K562 (cell line): ENCODE measurements at regions not wholly inside any gene's neighbourhood (a gene's known extent, or its start where the extent isn't known, plus 50 kb on each side); places are given as distances from the start of the nearest gene placed in this dataset.

Source experiments
- ARID1B ChIP-seq: fragments of 450-650 bp; IDR thresholded peaks from 2 replicates; pipeline ENCODE4 v1.6.1; 2016; ENCODE audit warnings: antibody characterized with exemption, mild to moderate bottlenecking, inconsistent platforms
- ATF7 ChIP-seq: fragments of 450-650 bp; IDR thresholded peaks from 2 replicates; pipeline ENCODE4 v1.7.1; 2014; ENCODE audit warnings: mild to moderate bottlenecking, moderate library complexity
- CEBPG ChIP-seq, 3 experiments: fragments of 200-800 bp in 1 of 3; sonication (Bioruptor generic) in 1 of 3; sonication (generic) in 1 of 3; formaldehyde crosslinking in 1 of 3; IDR thresholded peaks in 2 of 3; conservative IDR thresholded peaks in 1 of 3; 2 replicates each; pipeline versions ENCODE4 v1.6.1 to v1.8.0; 2016 to 2022; ENCODE audit warnings: missing compliant biosample characterization in 2 of 3, missing genetic modification characterization in 2 of 3, mild to moderate bottlenecking in 1 of 3, missing genetic modification reagents in 1 of 3
- DMBX1 ChIP-seq: fragments of 250-450 bp; sonication (Bioruptor Pico); IDR thresholded peaks from 2 replicates; pipeline ENCODE4 v1.8.0; 2022; ENCODE audit warnings: inconsistent platforms, mild to moderate bottlenecking, moderate library complexity, borderline replicate concordance
- E2F5 ChIP-seq: sonication (generic); formaldehyde crosslinking; IDR thresholded peaks from 2 replicates; pipeline ENCODE4 v1.8.0; 2022; ENCODE audit warnings: mild to moderate bottlenecking, missing genetic modification reagents
- GTF2B ChIP-seq: IDR thresholded peaks from 2 replicates; pipeline ENCODE4 v1.6.1; 2011; ENCODE audit not compliant: insufficient read length; ENCODE audit errors: extremely low read depth
- HDAC2 ChIP-seq: fragments of 450-650 bp; IDR thresholded peaks from 2 replicates; pipeline ENCODE4 v1.6.1; 2016; ENCODE audit warnings: mild to moderate bottlenecking
- IRF9 ChIP-seq: fragments of 450-650 bp; IDR thresholded peaks from 2 replicates; pipeline ENCODE4 v1.6.1; 2016; ENCODE audit warnings: missing biosample characterization, missing genetic modification characterization
- MITF ChIP-seq: IDR thresholded peaks from 2 replicates; pipeline ENCODE4 v1.6.1; 2014; ENCODE audit warnings: antibody characterized with exemption
- NFATC3 ChIP-seq: fragments of 450-650 bp; IDR thresholded peaks from 2 replicates; pipeline ENCODE4 v1.6.1; 2017; ENCODE audit warnings: mild to moderate bottlenecking
- PHF8 ChIP-seq: fragments of 200-600 bp; sonication (generic); IDR thresholded peaks from 2 replicates; pipeline ENCODE4 v1.6.1; 2012; ENCODE audit warnings: mixed run types, mild to moderate bottlenecking, inconsistent platforms, low read length, moderate library complexity, borderline replicate concordance
- PRMT5 ChIP-seq: sonication (generic); formaldehyde crosslinking; IDR thresholded peaks from 2 replicates; pipeline ENCODE4 v1.5.0; 2020; ENCODE audit warnings: missing genetic modification reagents
- PRPF4 ChIP-seq: fragments of 200-400 bp; formaldehyde crosslinking; IDR thresholded peaks from one replicate; pipeline ENCODE4 v1.6.1; 2017; ENCODE audit warnings: low read length, low read depth, mild to moderate bottlenecking; ENCODE audit not compliant: insufficient read depth, poor library complexity, severe bottlenecking
- RCOR1 ChIP-seq, 2 experiments: IDR thresholded peaks; 2 replicates each; pipeline ENCODE4 v1.6.1; 2012; ENCODE audit warnings: low read depth in 2 of 2, low read length in 2 of 2, borderline replicate concordance in 1 of 2, improper control_type of control experiment in 1 of 2
- RNF219 ChIP-seq: fragments of 250-450 bp; sonication (Bioruptor Pico); IDR thresholded peaks from 2 replicates; pipeline ENCODE4 v1.5.0; 2022; ENCODE audit warnings: mild to moderate bottlenecking
- STAT5A ChIP-seq: IDR thresholded peaks from 2 replicates; pipeline ENCODE4 v1.6.1; 2012; ENCODE audit warnings: low read length, inconsistent platforms, borderline replicate concordance
- TAL1 ChIP-seq: fragments of 450-650 bp; IDR thresholded peaks from 2 replicates; pipeline ENCODE4 v1.6.1; 2016; ENCODE audit warnings: mild to moderate bottlenecking
- TRIM24 ChIP-seq, 2 experiments: fragments of 450-650 bp; IDR thresholded peaks; 2 replicates each; pipeline ENCODE4 v1.6.1; 2016

- TF ChIP-seq RNF219 (CRISPR knock-in tag) (no peak), IRF9 (tag) (no peak), HDAC2 (no peak), TAL1 (peak; percentile 56), STAT5A (no peak), NFATC3 (no peak), ATF7 (peak; percentile 74), E2F5 (CRISPR knock-in tag) (no peak), PHF8 (no peak), RCOR1 (IDR thresholded peaks at IDR 0.05; ENCODE audit: borderline replicate concordance in 1 of 2, low read depth in 2 of 2, low read length in 2 of 2) (no peak), PRMT5 (no peak), DMBX1 (no peak; the same call in 1 of the 2 replicates), PRPF4 (no peak), MITF (no peak), TRIM24 (IDR thresholded peaks at IDR 0.05) (peak; percentile 76 to 87; a peak in 2 of 4 replicates), GTF2B (no peak), ARID1B (peak; percentile 65), CEBPG (CRISPR knock-in tag; IDR thresholded peaks at IDR 0.05) (peak; percentile 57; the same call in 1 of the 2 replicates), CEBPG (tag; conservative IDR thresholded peaks at IDR 0.05 in 1 of 2, IDR thresholded peaks at IDR 0.05 in 1 of 2) (peak in 1 of 2 experiments; percentile 77; a peak in 2 of 4 replicates)
Measured at GRCh38 chr22:47663615-47664605, 901.5 kb downstream of the TBC1D22A start (continued).
